GM19043 (cell line): ENCODE measurements at regions not wholly inside any gene's neighbourhood (a gene's known extent, or its start where the extent isn't known, plus 50 kb on each side); places are given as distances from the start of the nearest gene placed in this dataset.
"Not testable (repeated sequence)": the region's sequence is repeated elsewhere in the genome, so short reads cannot be mapped to it uniquely, and the experiment has no call there.

Source experiments
- ATAC-seq: cut with Tn5 transposase; IDR thresholded peaks from one replicate; pipeline ENCODE4 v1.9.1; 2021; ENCODE audit warnings: low read depth; ENCODE audit not compliant: unreplicated experiment

DNA sequence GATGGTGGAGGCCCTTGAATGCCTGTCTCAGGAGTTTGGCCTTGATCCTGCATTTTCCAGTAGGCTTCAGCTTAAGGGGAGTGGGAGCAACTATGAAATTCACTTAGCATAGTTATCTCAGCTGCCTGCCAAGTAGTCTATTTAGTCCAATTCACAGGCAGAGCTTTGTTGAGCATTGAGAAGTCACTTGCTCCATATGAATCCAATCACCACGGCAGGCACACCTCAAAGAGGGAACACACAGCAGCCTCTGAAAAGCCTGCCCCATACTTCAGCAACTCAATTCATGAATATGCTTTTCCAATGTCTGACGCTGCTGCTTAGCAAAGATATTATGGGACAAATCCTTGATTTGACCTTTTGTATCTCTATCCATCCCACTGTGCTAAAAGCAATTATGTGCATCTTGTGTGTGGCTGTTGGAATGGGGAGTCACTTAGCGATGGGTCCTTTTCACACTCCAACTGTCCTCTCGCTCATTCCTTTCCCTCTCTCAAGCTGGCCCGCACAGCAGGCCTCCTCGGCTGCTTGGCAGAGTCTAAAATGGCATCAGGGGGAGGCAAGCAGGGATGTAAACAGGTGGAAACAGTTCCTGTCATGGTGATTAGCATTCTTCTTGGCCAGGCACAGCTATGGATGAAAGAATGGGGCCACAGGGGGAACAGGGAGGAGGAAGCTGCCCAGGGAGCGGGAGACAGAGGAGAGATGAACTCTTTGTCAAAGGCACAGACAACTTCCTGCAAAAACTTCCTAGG, 56.0 kb upstream of the LRPPRC start:
- no peak for ATAC-seq

DNA sequence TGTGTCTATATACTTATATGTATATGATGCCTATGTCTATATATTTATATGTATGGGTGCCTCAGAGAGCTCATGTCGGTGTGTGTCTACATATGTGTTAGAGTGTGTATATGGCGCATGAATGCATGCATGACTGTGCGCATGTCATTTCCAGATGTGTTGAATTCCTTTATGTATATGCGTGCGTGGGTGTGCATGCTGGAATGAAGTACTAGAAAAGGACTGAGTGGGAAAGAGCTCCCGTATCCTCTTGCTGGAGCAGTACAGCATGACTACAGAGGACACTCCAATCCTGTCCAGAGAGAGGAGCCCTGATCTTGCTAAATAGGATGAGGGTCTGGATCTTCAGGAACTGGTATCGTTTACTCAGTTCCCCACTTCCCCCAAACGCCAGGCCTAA, 56.8 kb upstream of the LRPPRC start:
- ATAC-seq: no peak

DNA sequence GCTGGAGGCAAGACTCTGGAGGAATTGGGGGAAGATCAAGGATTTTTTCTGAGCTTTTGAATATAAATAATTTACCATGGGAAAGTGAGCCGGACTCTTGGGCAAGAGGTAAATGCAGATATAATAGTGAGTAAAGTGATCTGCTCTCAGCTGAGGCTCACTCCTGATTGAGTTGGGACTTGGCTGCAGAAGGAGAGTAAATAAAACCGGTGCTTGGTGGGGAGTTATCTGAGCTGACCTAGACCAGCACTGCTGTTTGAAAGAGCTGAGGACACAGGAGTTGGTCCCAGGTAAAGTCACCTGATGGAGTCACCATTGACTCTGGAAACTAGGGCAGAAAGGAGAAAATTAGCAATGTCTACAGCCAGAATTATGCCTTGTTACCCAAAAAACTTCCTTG, 57.3 kb upstream of the LRPPRC start:
- no peak for ATAC-seq

DNA sequence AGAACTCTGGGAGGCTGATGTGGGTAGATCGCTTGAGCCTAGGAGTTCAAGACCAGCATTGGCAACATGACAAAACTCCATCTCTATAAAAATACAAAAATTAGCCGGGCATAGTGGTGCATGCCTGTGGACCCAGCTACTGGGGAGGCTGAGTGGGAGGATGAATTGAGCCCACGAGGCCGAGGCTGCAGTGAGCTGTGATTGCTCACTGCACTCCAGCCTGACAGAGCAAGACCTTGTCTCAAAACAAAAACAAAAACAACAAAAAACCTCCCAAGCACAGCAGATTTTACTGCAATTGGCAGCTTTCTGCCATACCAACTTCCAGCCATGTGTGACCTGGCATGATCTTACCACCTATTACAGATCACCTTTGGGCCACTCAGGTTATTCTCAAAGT, 57.7 kb upstream of the LRPPRC start:
- ATAC-seq: no peak

DNA sequence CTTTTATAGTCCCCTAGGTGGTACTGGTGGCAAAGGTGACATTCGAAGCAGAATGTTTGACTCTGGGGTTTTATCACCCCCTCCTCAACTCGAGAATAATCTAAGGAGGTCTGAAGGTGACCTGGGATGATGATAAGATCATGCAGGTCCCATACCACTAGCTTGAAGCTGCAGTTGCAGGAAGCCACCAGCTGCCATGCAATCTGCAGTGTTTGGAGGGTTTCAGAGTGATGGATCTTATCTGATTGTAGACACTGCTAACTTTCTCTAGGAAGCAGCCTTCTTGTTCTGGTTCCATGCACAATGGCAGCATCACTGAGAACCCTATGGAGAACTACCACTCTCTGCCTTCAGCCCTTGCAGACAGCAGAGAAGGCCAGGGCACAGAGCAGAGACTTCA, 59.4 kb upstream of the LRPPRC start:
- no peak for ATAC-seq

DNA sequence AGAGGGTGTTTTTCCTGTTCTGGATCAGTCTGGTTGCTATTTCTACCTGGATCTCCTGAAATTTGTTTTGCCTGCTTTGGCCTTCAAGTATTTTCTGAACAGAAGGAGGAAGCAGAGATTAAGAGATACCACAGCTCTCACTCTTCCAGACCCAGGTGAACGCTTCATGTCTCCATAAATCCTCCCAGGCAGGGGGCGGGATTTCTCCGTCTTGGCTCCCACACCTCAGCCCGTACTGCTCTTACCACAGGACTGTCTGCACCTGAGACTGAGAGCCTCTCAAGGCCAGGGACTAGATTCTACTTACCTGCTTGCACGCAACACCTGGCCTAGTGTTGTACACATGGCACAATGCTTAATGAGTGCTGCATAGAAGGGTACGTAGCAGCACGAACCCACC, 59.9 kb upstream of the LRPPRC start:
- ATAC-seq: no peak

DNA sequence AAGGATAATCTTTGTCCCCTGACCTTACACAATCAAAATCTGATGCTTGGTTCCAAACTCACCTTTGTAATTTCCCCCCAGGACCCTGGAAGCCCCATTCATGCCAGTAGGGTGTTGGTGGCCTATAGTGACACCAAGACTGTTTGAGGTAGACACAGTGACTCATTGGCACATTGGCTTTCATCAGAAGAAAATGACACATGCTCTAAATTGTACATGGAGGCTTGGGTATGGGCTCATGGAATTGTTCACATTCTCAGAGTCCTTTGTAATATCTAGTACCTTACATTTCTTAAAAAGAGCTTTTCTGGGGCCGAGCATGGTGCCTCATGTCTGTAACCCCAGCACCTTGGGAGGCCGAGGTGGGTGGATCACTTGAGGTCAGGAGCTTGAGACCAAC, 61.2 kb upstream of the LRPPRC start:
- ATAC-seq: no peak

DNA sequence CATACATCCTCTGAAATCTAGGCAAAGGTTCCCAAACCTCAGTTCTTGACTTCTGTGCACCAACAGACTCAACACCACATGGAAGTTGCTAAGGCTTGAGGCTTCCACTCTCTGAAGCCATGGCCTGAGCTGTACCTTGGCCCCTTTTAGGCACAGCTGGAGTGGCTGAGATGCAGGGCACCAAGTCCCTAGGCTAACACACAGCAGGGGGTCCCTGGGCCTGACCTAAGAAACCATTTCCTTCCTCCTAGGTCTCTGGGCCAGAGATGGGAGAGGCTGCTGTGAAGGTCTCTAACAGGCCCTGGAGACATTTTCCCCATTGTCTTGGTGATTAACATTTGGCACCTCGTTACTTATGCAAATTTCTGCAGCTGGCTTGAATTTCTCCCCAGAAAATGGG, 64.5 kb upstream of the LRPPRC start:
- ATAC-seq: not testable (repeated sequence)

DNA sequence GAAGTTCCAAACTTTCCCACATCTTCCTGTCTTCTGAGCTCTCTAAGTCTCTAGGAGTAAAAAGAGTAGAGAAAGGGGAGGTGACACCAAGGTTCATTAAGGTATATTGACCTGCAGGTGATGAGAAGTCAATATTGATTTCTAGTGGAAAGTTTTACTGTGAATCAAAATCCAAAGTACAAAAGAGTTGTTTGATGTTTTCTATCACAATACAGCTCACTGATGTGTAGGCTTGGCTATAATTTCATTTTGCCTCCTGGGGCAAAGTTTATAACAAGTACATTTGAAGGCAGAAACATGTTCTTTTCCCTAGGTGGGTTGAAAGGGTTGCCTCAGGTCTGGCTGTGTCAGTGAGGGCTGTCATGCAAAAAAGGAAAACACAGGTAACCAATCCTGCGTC, 65.2 kb upstream of the LRPPRC start:
- no peak for ATAC-seq

DNA sequence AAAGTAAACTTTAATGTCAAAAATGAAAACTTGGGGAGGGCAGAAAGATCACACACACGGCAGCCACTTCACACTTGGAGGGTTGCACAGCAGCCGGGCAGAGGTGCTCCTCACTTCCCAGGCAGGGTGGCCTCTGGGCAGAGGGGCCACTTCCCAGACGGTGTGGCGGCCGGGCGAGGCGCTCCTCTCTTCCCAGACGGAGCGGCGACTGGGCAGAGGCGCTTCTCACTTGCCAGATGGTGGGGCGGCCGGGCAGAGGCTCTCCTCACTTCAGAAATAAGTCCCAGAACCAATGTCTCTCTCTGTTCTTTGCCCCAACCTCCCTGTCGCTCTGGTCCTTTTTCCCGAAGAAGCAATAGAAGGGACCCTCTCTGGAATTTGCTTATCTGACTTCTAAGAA, 65.7 kb upstream of the LRPPRC start:
- no peak for ATAC-seq

DNA sequence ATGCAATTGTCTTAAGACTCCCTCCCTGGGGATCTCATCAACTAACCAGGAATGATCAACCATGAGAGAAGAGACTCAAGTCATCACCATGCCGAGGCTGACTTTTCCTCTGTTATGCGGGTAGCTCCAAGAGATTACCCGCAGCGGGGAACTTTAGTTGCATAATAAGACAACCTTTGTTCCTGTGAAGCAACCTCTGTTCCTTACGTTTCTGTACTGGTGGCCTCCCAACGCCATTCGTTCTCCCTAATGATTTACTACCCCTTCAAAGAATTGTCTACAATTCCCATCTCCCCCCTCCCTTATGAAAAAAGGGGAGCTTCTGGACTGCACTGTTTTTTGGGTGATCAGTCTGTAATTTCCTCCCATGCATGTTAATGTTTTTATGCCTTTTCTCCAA, 66.1 kb upstream of the LRPPRC start:
- no peak for ATAC-seq

DNA sequence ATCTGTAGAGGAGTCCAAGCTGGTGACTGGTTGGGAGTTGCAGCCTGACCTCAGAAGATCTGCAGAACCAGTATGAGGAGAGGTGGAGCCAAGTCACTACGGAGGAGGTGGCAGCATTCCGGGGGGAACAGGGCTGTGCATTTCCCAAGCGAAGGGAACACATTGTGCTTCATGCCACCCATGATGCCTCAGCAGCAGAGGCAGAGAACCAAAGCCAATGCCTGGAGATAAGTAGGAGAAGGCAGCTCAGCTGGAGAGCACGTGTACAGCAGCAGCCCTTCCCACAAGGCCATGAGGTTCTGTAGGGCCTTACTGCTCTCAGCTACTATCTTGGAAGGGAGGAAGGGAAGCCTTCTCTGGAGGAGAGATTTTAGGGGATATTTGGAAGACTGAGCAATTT, 67.2 kb upstream of the LRPPRC start:
- no peak for ATAC-seq

DNA sequence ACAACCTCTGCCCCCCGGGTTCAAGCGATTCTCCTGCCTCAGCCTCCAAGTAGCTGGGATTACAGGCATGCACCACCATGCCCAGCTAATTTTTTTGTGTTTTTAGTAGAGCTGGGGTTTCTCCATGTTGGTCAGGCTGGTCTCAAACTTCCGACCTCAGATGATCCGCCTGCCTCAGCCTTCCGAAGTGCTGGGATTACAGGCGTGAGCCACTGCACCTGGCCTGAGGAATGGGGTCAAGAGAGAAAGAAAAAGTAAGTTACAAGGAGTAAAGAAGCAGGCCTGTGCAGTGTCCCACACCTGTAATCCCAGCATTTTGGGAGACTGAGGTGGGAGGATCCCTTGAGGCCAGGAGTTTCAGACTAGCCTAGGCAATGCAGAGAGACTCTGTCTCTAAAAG, 68.5 kb upstream of the LRPPRC start:
- not testable (repeated sequence) for ATAC-seq

DNA sequence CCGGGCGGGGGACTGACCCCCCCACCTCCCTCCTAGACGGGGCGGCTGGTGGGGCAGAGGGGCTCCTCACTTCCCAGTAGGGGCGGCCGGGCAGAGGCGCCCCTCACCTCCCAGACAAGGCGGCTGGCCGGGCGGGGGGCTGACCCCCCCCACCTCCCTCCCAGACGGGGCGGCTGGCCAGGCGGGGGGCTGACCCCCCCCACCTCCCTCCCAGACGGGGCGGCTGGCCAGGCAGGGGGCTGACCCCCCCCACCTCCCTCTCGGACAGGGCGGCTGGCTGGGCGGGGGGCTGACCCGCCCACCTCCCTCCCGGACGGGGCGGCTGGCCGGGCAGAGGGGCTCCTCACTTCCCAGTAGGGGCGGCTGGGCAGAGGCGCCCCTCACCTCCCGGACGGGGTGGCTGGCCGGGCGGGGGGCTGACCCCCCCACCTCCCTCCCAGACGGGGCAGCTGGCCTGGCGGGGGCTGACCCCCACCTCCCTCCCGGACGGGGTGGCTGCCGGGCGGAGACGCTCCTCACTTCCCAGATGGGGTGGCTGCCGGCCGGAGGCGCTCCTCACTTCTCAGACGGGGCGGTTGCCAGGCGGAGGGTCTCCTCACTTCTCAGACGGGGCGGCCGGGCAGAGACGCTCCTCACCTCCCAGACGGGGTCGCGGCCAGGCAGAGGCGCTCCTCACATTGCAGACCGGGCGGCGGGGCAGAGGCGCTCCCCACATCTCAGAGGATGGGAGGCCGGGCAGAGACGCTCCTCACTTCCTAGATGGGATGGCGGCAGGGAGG, 71.4 kb upstream of the LRPPRC start:
- ATAC-seq: not testable (repeated sequence)

DNA sequence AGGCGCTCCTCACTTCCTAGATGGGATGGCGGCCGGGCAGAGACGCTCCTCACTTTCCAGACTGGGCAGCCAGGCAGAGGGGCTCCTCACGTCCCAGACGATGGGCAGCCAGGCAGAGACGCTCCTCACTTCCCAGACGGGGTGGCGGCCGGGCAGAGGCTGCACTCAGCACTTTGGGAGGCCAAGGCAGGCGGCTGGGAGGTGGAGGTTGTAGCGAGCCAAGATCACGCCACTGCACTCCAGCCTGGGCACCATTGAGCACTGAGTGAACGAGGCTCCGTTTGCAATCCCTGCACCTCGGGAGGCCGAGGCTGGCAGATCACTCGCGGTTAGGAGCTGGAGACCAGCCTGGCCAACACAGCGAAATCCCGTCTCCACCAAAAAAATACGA, 72.0 kb upstream of the LRPPRC start:
- not testable (repeated sequence) for ATAC-seq

DNA sequence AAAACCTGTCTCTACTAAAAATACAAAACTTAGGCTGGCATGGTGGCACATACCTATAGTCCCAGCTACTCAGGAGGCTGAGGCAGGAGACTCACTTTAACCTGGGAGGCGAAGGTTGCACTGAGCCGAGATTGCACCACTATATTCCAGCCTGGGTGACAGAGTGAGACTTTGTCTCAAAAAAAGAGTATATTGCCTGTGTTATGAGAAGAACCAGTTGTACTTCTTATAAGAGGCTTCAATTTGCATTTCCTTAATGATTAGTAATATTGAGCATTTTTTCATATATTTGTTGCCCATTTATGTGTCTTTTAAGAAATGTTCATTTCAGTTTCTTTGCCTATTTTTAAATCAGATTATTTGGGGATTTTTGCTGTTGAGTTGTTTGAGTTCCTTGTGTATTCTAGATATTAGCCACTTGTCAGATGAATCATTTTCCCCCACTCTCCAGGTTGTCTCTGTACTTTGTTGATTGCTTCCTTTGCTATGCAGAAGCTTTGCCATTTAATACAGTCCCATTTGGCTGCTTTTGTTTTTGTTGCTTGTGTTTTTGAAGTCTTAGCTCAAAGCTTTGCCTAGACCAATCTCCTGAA, 75.8 kb upstream of the LRPPRC start:
- ATAC-seq: no peak

DNA sequence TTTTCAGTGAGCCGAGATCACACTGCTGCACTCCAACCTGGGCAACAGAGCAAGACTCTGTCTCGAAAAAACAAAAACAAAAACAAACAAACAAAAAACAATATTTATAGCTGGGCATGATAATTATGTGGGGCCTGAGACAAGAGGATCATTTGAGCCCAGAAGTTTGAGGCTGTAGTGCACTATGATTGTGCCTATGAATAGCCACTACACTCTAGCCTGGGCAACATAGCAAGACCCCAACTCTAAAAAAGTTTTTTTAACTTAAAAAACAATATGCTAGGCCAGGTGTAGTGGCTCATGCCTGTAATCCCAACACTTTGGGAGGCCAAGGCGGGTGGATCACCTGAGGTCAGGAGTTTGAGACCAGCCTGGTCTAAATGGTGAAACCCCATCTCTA, 77.9 kb upstream of the LRPPRC start:
- ATAC-seq: not testable (repeated sequence)

DNA sequence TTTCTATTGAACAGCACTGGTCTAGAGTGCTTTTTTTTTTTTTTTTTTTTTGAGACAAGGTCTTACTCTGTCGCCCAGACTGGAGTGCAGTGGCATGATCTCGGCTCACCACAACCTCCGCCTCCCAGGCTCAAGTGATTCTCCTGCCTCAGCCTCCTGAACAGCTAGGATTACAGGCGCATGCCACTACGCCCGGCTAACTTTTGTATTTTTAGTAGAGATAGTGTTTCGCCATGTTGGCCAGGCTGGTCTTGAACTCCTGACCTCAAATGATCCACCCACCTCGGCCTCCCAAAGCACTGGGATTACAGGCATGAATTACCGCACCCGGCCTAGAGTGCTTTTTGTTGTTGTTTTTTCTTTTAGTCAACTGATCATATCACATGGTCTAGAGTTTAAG, 79.0 kb upstream of the LRPPRC start:
- not testable (repeated sequence) for ATAC-seq

DNA sequence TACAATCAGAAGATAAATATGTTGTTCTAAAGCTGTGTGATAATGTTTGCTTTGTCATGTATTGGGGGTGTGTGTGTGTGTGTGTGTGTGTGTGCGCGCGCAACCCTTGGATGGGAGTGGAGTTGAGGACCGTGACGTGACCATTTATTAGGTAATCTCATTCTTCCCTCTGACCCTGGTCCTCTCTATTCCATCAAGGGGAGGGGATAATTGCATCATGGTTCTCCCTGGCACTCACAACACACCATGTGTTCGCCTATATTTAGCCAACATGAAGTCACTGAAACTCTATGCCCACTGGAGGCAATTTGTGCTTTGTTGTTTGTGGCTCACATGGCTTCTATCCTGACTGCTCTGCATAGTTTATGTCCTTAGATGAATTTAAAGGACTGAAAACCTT, 79.8 kb upstream of the LRPPRC start:
- ATAC-seq: no peak

DNA sequence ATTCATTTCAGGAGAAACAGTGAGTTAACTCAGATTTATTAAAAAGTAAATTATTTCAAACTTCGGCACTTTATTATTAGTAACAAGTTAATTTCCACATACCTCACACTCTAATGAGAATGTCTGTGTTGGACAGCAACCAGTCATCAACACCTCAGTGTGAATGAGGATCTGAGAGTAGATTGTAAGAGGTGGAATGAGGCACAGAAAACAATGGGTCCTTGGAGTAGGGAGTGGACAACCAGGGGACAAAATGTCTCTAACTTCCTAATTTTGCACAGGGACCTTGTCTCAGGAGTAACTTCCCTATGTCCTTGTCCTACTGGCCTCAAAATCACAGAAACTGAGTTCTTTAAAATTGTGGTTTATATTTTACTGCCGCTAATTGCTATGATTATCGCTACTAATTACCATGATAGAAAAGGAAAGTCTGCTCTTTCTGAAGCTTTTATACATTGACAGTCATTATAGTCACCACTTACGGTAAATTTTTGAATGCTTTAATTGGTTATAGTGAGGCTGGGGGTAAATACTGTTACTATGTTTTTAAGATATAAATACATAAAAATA, 82.2 kb upstream of the LRPPRC start:
- ATAC-seq: no peak

DNA sequence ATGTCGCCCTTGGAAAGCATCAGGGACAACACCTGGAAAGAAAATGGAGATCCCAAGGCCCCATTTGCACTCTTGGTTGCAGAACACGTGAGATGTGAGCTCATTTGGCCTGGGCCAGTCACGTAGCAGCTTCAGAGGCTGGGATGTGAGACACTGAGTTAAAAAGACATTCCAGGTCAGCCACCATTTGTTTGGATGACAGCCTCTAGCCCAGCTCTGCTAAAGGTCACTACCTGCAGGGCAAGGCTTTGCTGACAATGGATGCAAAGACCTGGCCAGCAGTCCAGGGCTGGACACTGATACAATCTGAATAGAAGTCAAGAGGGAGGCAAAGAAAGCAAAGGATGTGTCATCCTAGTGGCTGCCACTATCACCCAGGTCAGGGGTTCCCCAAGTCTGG, 83.9 kb upstream of the LRPPRC start:
- no peak for ATAC-seq

DNA sequence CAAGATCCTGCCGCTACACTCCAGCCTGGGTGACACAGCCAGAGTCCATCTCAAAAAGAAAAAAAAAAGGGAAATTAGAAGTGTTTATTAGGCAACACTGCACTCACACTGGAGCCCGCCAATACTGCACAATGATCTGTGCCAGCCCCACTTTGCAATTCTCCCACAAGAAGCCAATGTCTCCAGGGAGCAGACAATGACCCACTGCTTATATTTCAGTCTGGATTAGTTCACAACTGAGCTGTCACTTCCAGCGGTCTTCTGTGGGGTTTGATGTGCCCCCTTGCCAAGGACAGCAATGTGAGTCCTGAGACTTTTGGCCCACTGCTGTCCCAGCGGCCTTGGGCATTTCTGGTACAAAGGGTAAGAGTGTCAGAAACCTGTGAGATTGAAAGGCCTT, 85.6 kb upstream of the PPM1B start:
- no peak for ATAC-seq
